GM04503 (cell line): ENCODE measurements at regions not wholly inside any gene's neighbourhood (a gene's known extent, or its start where the extent isn't known, plus 50 kb on each side); places are given as distances from the start of the nearest gene placed in this dataset.
"Not testable (repeated sequence)": the region's sequence is repeated elsewhere in the genome, so short reads cannot be mapped to it uniquely, and the experiment has no call there.

ENCODE experiments used
- DNase-seq: peaks from one replicate; pipeline ENCODE4 v3.0.0-alpha.2; 2012; ENCODE audit warnings: low read depth

- no peak for DNase-seq
Observed at GRCh38 chr12:89775063-89775985, 66.7 kb upstream of the ATP2B1 start.

DNA sequence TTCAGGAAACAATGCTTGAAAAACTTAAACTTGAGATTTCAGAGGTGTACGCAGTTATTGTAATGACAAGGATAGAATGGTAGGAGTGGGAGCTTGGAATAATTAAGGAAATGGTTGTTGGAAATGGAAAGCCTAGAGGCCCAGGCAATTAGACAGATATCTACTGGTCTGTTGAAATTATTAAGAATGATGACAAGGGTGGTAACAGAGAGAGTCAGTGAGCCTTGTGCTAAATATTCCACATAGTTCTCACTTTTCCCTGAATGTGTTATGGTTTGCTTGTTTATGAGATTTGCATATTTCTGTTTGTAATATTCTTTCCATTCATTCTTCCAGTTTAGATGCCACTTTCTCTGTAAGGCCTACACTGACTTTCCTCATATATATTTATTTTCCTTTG is 66.0 kb upstream of the ATP2B1 start:
- DNase-seq, result no peak

DNA sequence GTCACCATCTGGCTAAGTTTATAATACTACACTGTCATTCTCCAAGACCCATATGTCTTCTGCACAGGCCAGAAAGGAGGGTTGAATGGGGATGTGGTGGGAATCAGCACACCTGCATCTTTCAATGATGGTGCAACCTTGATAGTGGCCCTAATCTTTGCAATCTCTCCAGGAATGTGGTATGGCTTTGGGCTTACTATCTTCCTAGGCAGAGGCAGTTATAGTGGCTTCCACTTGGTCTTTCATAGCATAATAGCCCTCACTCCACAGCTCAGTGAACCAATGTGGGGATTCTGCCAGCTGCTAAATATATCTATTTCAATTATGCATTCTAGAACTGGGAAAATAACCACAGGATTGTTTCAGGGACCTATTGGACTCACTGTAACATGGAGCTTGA is 61.8 kb upstream of the ATP2B1 start:
- DNase-seq, result no peak

GRCh38 chr12:89769483-89769818 is 60.8 kb upstream of the ATP2B1 start:
- DNase-seq, result no peak

DNA sequence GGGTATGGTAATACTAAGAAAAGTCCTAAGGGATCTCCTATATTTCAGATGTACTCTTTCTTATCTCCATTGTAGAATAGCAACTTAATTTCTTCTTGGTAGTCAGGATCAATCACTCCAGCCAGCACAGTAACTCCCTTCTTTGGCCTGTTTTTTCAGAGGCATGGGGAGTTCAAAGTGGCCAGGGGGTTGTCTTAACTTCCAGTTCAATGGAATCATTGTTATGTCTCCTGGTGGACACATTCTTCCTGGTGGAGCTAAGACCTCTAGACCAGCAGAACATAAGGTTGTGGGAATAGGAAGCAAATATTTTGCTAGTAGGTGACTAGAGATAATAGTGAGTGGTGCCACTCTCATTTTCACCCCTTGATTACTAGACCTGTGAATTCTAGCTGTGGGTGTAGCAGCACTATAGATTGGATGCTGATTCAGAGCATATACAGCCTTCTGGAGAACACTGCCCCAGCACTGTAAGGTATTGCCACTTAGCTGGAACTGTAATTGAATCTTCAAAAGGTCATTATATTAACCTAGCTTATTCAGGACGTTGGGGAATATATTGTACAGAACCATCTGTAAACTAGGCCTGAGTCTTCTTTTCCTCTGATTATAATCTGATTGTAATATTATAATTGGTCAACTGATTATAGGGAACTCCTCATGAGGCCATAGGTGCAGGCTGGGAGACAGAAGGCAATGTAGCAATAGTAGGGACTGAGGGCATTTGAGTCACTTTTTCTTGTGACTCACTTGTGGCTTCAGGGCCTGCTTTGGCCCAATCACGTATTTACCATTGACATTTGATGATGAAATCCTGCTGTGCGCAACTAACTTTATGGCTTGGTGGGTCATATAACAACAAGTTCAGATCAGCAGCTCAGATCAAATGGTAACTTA is 60.2 kb upstream of the ATP2B1 start:
- peak; percentile 96 for DNase-seq

DNA sequence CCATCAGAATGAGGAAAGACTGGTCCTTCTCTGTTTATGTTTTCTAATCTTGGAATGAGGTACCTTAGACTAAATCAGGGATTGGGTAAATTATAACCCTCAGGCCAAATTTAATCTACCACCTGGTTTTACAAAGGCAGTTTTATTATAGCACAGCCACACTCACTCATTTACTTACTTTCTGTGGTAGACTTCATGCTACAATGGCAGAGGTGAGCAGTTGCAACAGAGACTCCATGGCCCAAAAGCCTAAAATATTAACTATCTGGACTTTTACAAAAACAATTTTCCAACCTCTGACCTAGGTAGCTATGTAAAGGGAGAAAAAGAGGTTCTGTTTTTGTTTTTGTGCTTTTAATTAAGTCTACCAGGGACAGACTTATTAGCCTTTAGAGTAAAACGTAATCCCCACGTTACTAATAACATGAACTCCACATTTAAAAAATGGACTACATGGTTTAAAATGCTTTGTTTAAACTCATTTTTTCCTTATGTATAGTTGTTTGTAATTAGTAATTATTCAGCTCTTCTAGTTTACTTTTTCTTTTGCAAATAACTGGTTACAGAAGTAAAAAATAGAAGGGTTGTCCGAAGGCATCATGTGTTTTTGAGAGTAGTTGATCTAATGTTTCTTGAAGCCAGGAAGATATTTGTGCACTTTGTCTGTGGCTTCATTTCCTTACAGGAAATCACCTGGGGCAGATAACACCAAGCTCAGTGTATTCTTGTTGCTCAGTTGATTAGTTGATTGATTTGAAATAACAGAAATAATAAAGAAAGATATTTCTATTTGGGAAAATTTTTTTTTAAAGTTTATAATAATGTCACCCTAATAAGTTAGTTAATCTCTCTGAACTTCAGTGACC is 57.6 kb upstream of the ATP2B1 start:
- no peak for DNase-seq

GRCh38 chr12:89764164-89764563 is 55.5 kb upstream of the ATP2B1 start:
- not testable (repeated sequence) for DNase-seq

- no peak for DNase-seq
Observed at GRCh38 chr12:89762498-89763170, 54.0 kb upstream of the ATP2B1 start.

- no peak for DNase-seq
Observed at GRCh38 chr12:89760783-89761182, 52.1 kb upstream of the ATP2B1 start.
